ENCODE measurements at regions not wholly inside any gene's neighbourhood (a gene's known extent, or its start where the extent isn't known, plus 50 kb on each side); places are given as distances from the start of the nearest gene placed in this dataset.
"Not testable (repeated sequence)": the region's sequence is repeated elsewhere in the genome, so short reads cannot be mapped to it uniquely, and the experiment has no call there.

GRCh38 chr3:65019443-65020055 lies 331.7 kb upstream of the ADAMTS9 start:
- H3K4me3 ChIP-seq (ENCODE audit: low read length in 3 of 3) = no peak overlapping the region
- no peaks in the 10 kb centered on the region for H3K4me1 ChIP-seq (ENCODE audit: control insufficient read depth in 3 of 3, insufficient read depth in 3 of 3, low read length in 3 of 3)
- H3K9me3 ChIP-seq (ENCODE audit: control insufficient read depth in 3 of 3, low read length in 3 of 3) = no peaks in the 10 kb centered on the region
- H3K27me3 ChIP-seq (ENCODE audit: control insufficient read depth in 3 of 3, insufficient read depth in 3 of 3, low read length in 3 of 3) = no peaks in the 10 kb centered on the region
- no peaks in the 10 kb centered on the region for H3K36me3 ChIP-seq (ENCODE audit: control insufficient read depth in 3 of 3, insufficient read depth in 3 of 3, low read length in 3 of 3)
- peak overlapping the region; percentile 9 for H3K27ac ChIP-seq (ENCODE audit: low read depth, low read length)
- no peak overlapping the region for H3K9ac ChIP-seq (ENCODE audit: low read depth in 1 of 3, low read length in 3 of 3)

DNA sequence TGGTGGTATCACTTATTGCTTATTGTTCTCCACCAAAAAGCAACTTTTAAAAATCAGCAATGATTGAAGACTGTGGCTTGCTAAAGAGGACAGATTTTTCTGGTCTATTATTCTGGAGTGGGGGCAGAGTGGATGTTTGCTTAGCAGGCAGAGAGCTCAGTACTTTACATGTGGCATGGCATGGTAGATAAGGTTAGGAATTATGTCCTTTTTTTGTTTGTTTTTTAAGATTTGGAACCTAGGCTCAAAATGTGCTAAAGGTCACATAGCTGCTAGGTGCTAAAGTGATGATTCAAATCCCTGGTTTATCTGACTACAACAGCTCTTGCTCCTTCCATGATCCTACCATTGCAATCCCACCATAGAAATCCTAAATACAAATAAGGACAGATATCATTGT lies 331.0 kb upstream of the ADAMTS9 start:
- Histone ChIP-seq H3K27me3 (ENCODE audit: control insufficient read depth in 3 of 3, insufficient read depth in 3 of 3, low read length in 3 of 3) (no peaks in the 10 kb centered on the region), H3K9me3 (ENCODE audit: control insufficient read depth in 3 of 3, low read length in 3 of 3) (no peaks in the 10 kb centered on the region), H3K9ac (ENCODE audit: low read depth in 1 of 3, low read length in 3 of 3) (no peak overlapping the region), H3K4me1 (ENCODE audit: control insufficient read depth in 3 of 3, insufficient read depth in 3 of 3, low read length in 3 of 3) (no peaks in the 10 kb centered on the region), H3K4me3 (ENCODE audit: low read length in 3 of 3) (no peak overlapping the region), H3K36me3 (ENCODE audit: control insufficient read depth in 3 of 3, insufficient read depth in 3 of 3, low read length in 3 of 3) (no peaks in the 10 kb centered on the region), H3K27ac (ENCODE audit: low read depth, low read length) (no peak overlapping the region)

- no peak overlapping the region for H3K9ac ChIP-seq (ENCODE audit: low read depth in 1 of 3, low read length in 3 of 3)
- H3K9me3 ChIP-seq (ENCODE audit: control insufficient read depth in 3 of 3, low read length in 3 of 3) = no peaks in the 10 kb centered on the region
- no peaks in the 10 kb centered on the region for H3K27me3 ChIP-seq (ENCODE audit: control insufficient read depth in 3 of 3, insufficient read depth in 3 of 3, low read length in 3 of 3)
- no peaks in the 10 kb centered on the region for H3K36me3 ChIP-seq (ENCODE audit: control insufficient read depth in 3 of 3, insufficient read depth in 3 of 3, low read length in 3 of 3)
- H3K4me3 ChIP-seq (ENCODE audit: low read length in 3 of 3) = no peak overlapping the region
- no peaks in the 10 kb centered on the region for H3K4me1 ChIP-seq (ENCODE audit: control insufficient read depth in 3 of 3, insufficient read depth in 3 of 3, low read length in 3 of 3)
- H3K27ac ChIP-seq (ENCODE audit: low read depth, low read length) = no peak overlapping the region
Observed at GRCh38 chr3:65017359-65017758, 329.6 kb upstream of the ADAMTS9 start.

DNA sequence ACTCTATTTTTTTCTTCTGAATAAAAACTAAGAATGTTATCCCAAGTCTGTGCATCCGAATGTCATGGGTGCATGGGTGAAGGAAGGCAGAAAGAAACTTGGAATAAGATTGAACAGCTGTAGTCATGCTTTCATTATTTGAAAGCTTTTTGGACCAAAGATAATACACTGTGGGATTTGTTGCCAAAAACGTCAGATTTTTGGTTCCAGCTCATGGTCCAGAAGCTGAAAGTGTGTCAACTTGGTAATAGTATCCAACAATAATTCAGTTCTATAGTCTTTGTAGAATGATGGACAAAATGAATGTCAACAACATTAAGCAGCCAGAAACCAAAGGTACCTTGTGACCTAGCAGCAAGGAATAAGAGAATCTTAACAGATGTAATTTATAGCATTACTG lies 327.9 kb upstream of the ADAMTS9 start:
- no peak overlapping the region for H3K27ac ChIP-seq (ENCODE audit: low read depth, low read length)
- no peaks in the 10 kb centered on the region for H3K9me3 ChIP-seq (ENCODE audit: control insufficient read depth in 3 of 3, low read length in 3 of 3)
- H3K27me3 ChIP-seq (ENCODE audit: control insufficient read depth in 3 of 3, insufficient read depth in 3 of 3, low read length in 3 of 3) = no peaks in the 10 kb centered on the region
- no peaks in the 10 kb centered on the region for H3K36me3 ChIP-seq (ENCODE audit: control insufficient read depth in 3 of 3, insufficient read depth in 3 of 3, low read length in 3 of 3)
- no peak overlapping the region for H3K9ac ChIP-seq (ENCODE audit: low read depth in 1 of 3, low read length in 3 of 3)
- H3K4me3 ChIP-seq (ENCODE audit: low read length in 3 of 3) = no peak overlapping the region
- H3K4me1 ChIP-seq (ENCODE audit: control insufficient read depth in 3 of 3, insufficient read depth in 3 of 3, low read length in 3 of 3) = no peaks in the 10 kb centered on the region

GRCh38 chr3:65013053-65013452 lies 325.3 kb upstream of the ADAMTS9 start:
- no peaks in the 10 kb centered on the region for H3K36me3 ChIP-seq (ENCODE audit: control insufficient read depth in 3 of 3, insufficient read depth in 3 of 3, low read length in 3 of 3)
- H3K27ac ChIP-seq (ENCODE audit: low read depth, low read length) = no peak overlapping the region
- H3K4me1 ChIP-seq (ENCODE audit: control insufficient read depth in 3 of 3, insufficient read depth in 3 of 3, low read length in 3 of 3) = no peaks in the 10 kb centered on the region
- H3K4me3 ChIP-seq (ENCODE audit: low read length in 3 of 3) = no peak overlapping the region
- no peak overlapping the region for H3K9ac ChIP-seq (ENCODE audit: low read depth in 1 of 3, low read length in 3 of 3)
- no peaks in the 10 kb centered on the region for H3K27me3 ChIP-seq (ENCODE audit: control insufficient read depth in 3 of 3, insufficient read depth in 3 of 3, low read length in 3 of 3)
- no peaks in the 10 kb centered on the region for H3K9me3 ChIP-seq (ENCODE audit: control insufficient read depth in 3 of 3, low read length in 3 of 3)

DNA sequence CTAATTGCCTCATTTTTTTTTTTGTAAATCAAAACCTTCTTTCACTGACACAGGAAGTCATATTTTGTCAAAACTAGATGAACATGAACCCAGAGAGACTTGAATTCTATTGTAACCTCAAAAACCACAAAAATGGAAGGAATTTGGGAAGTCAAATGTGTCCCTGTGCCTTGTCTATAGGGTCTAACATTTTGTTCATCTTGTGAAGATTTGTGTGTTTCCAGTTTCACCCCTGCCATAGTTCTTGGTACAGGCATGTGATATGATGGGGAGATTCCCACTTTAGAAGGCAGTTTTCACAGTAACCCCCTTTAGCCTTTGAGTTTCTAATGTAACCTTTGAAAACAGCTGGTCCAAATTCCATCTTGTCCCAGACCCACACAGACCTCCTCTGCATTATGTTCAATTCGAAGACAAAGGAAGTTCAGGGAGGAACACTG lies 318.5 kb upstream of the ADAMTS9 start:
- H3K9ac ChIP-seq (ENCODE audit: low read depth in 1 of 3, low read length in 3 of 3) = no peak overlapping the region
- H3K36me3 ChIP-seq (ENCODE audit: control insufficient read depth in 3 of 3, insufficient read depth in 3 of 3, low read length in 3 of 3) = no peaks in the 10 kb centered on the region
- H3K4me3 ChIP-seq (ENCODE audit: low read length in 3 of 3) = no peak overlapping the region
- no peak overlapping the region for H3K27ac ChIP-seq (ENCODE audit: low read depth, low read length)
- no peaks in the 10 kb centered on the region for H3K27me3 ChIP-seq (ENCODE audit: control insufficient read depth in 3 of 3, insufficient read depth in 3 of 3, low read length in 3 of 3)
- H3K4me1 ChIP-seq (ENCODE audit: control insufficient read depth in 3 of 3, insufficient read depth in 3 of 3, low read length in 3 of 3) = no peaks in the 10 kb centered on the region
- H3K9me3 ChIP-seq (ENCODE audit: control insufficient read depth in 3 of 3, low read length in 3 of 3) = no peaks in the 10 kb centered on the region

GRCh38 chr3:65005486-65005885 lies 317.7 kb upstream of the ADAMTS9 start:
- H3K9ac ChIP-seq (ENCODE audit: low read depth in 1 of 3, low read length in 3 of 3) = no peak overlapping the region
- no peak overlapping the region for H3K4me3 ChIP-seq (ENCODE audit: low read length in 3 of 3)
- no peaks in the 10 kb centered on the region for H3K27me3 ChIP-seq (ENCODE audit: control insufficient read depth in 3 of 3, insufficient read depth in 3 of 3, low read length in 3 of 3)
- no peaks in the 10 kb centered on the region for H3K36me3 ChIP-seq (ENCODE audit: control insufficient read depth in 3 of 3, insufficient read depth in 3 of 3, low read length in 3 of 3)
- H3K4me1 ChIP-seq (ENCODE audit: control insufficient read depth in 3 of 3, insufficient read depth in 3 of 3, low read length in 3 of 3) = no peaks in the 10 kb centered on the region
- H3K9me3 ChIP-seq (ENCODE audit: control insufficient read depth in 3 of 3, low read length in 3 of 3) = no peaks in the 10 kb centered on the region
- no peak overlapping the region for H3K27ac ChIP-seq (ENCODE audit: low read depth, low read length)

- Histone ChIP-seq H3K9me3 (ENCODE audit: control insufficient read depth in 3 of 3, low read length in 3 of 3) (no peaks in the 10 kb centered on the region), H3K4me1 (ENCODE audit: control insufficient read depth in 3 of 3, insufficient read depth in 3 of 3, low read length in 3 of 3) (no peaks in the 10 kb centered on the region), H3K36me3 (ENCODE audit: control insufficient read depth in 3 of 3, insufficient read depth in 3 of 3, low read length in 3 of 3) (no peaks in the 10 kb centered on the region), H3K27me3 (ENCODE audit: control insufficient read depth in 3 of 3, insufficient read depth in 3 of 3, low read length in 3 of 3) (no peaks in the 10 kb centered on the region), H3K27ac (ENCODE audit: low read depth, low read length) (no peak overlapping the region), H3K9ac (ENCODE audit: low read depth in 1 of 3, low read length in 3 of 3) (no peak overlapping the region), H3K4me3 (ENCODE audit: low read length in 3 of 3) (no peak overlapping the region)
Observed at GRCh38 chr3:65004795-65005295, 317.0 kb upstream of the ADAMTS9 start.

DNA sequence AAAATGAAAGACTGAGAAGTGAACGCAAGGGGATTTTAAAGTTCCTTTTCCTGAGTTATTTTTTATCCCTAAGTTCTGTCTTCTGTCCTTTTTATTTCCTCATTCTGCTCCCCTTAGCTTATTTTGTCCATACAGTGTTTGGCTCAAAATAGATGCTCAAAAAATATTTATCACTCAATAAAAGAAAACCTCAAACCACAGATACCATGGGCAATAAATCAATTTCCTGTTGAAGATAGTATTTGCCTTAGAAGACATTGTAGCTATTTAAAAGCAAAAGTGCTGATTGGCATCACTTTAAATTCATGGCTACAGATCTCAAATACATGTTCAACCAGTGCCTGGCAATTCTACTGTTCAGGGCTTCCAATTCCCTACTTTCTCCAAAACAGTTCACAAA lies 316.5 kb upstream of the ADAMTS9 start:
- H3K27ac ChIP-seq (ENCODE audit: low read depth, low read length) = no peak overlapping the region
- no peak overlapping the region for H3K4me3 ChIP-seq (ENCODE audit: low read length in 3 of 3)
- H3K27me3 ChIP-seq (ENCODE audit: control insufficient read depth in 3 of 3, insufficient read depth in 3 of 3, low read length in 3 of 3) = no peaks in the 10 kb centered on the region
- no peaks in the 10 kb centered on the region for H3K4me1 ChIP-seq (ENCODE audit: control insufficient read depth in 3 of 3, insufficient read depth in 3 of 3, low read length in 3 of 3)
- H3K9me3 ChIP-seq (ENCODE audit: control insufficient read depth in 3 of 3, low read length in 3 of 3) = no peaks in the 10 kb centered on the region
- no peaks in the 10 kb centered on the region for H3K36me3 ChIP-seq (ENCODE audit: control insufficient read depth in 3 of 3, insufficient read depth in 3 of 3, low read length in 3 of 3)
- no peak overlapping the region for H3K9ac ChIP-seq (ENCODE audit: low read depth in 1 of 3, low read length in 3 of 3)

GRCh38 chr3:65001119-65001518 lies 313.3 kb upstream of the ADAMTS9 start:
- H3K4me1 ChIP-seq (ENCODE audit: control insufficient read depth in 3 of 3, insufficient read depth in 3 of 3, low read length in 3 of 3); H3K9ac ChIP-seq (ENCODE audit: low read depth in 1 of 3, low read length in 3 of 3); H3K36me3 ChIP-seq (ENCODE audit: control insufficient read depth in 3 of 3, insufficient read depth in 3 of 3, low read length in 3 of 3); H3K27ac ChIP-seq (ENCODE audit: low read depth, low read length); H3K27me3 ChIP-seq (ENCODE audit: control insufficient read depth in 3 of 3, insufficient read depth in 3 of 3, low read length in 3 of 3); H3K9me3 ChIP-seq (ENCODE audit: control insufficient read depth in 3 of 3, low read length in 3 of 3); H3K4me3 ChIP-seq (ENCODE audit: low read length in 3 of 3): not testable (repeated sequence)
